B cell (primary cell): ENCODE measurements at regions not wholly inside any gene's neighbourhood (a gene's known extent, or its start where the extent isn't known, plus 50 kb on each side); places are given as distances from the start of the nearest gene placed in this dataset.

Experiments
- ATAC-seq: fragments of 200-7000 bp; cut with Tn5 transposase; one replicate; pipeline ENCODE4 v1.10.0; 2021; ENCODE audit warnings: low read depth, mild to moderate bottlenecking, moderate number of reproducible peaks, moderate library complexity
- CTCF ChIA-PET: fragments of 350-600 bp; sonication (Branson Sonifier 250); formaldehyde crosslinking; loops from one replicate; lab custom pipeline; 2021; ENCODE audit warnings: antibody characterized with exemption, inconsistent platforms; lab: Charles Lee
- POLR2A ChIA-PET: fragments of 350-600 bp; sonication (Branson Sonifier 250); formaldehyde crosslinking; loops from one replicate; lab custom pipeline; 2021; ENCODE audit warnings: antibody characterized with exemption; lab: Charles Lee
- DNase-seq: peaks from one replicate; pipeline ENCODE4 v3.0.0; 2013
- H2AFZ ChIP-seq: 2 replicates; pipeline ENCODE4 v1.6.1; 2012; ENCODE audit warnings: mild to moderate bottlenecking, low read depth, low read length; ENCODE audit not compliant: insufficient read depth, poor library complexity, severe bottlenecking
- H3K27ac ChIP-seq, 2 donors: 1 replicate in 1 of 2; 2 replicates in 1 of 2; pipeline ENCODE4 v1.5.1; 2012 to 2013; ENCODE audit warnings: low read length in 2 of 2, mild to moderate bottlenecking in 2 of 2, moderate library complexity in 1 of 2
- H3K27me3 ChIP-seq, 4 experiments: fragments of 200-600 bp in 1 of 4; sonication (generic) in 1 of 4; replicated peaks in 1 of 4; 1 replicate in 2 of 4; 2 replicates in 2 of 4; pipeline versions ENCODE4 v1.6.1 to v1.7.0; 2013 to 2016; ENCODE audit warnings: low read length in 3 of 4, mild to moderate bottlenecking in 2 of 4, mixed read lengths in 1 of 4, moderate library complexity in 1 of 4; ENCODE audit not compliant: insufficient read depth in 4 of 4, control insufficient read depth in 3 of 4; ENCODE audit errors: control extremely low read depth in 1 of 4
- H3K36me3 ChIP-seq, 2 experiments: replicated peaks in 1 of 2; 1 replicate in 1 of 2; 2 replicates in 1 of 2; pipeline versions ENCODE4 v1.6.1 to v1.7.1; 2013; ENCODE audit warnings: low read length in 1 of 2; ENCODE audit not compliant: insufficient read depth in 2 of 2, control insufficient read depth in 1 of 2; ENCODE audit errors: control extremely low read depth in 1 of 2, extremely low read depth in 1 of 2
- H3K4me1 ChIP-seq, 2 donors: fragments of 200-600 bp in 1 of 2; sonication (generic) in 1 of 2; 1 replicate in 1 of 2; 2 replicates in 1 of 2; pipeline versions ENCODE4 v1.5.1 to v1.6.1; 2013 to 2017; ENCODE audit warnings: low read length in 2 of 2; ENCODE audit not compliant: control insufficient read depth in 2 of 2, insufficient read depth in 2 of 2
- H3K4me2 ChIP-seq: replicated peaks from 2 replicates; pipeline ENCODE3; 2012; ENCODE audit warnings: mild to moderate bottlenecking, low read depth, low read length; ENCODE audit not compliant: poor library complexity, severe bottlenecking
- H3K4me3 ChIP-seq, 5 experiments: fragments of 200-600 bp in 1 of 5; sonication (generic) in 1 of 5; 1 replicate in 3 of 5; 2 replicates in 2 of 5; pipeline versions ENCODE4 v1.5.1 to v1.7.0; 2011 to 2016; ENCODE audit warnings: low read length in 4 of 5, mild to moderate bottlenecking in 4 of 5, low read depth in 2 of 5, control low read depth in 1 of 5, moderate library complexity in 1 of 5; ENCODE audit not compliant: insufficient read depth in 1 of 5; ENCODE audit errors: control extremely low read depth in 1 of 5, extremely low read depth in 1 of 5
- H3K79me2 ChIP-seq: fragments of 200-600 bp; sonication (generic); one replicate; pipeline ENCODE4 v1.6.0; 2016; ENCODE audit warnings: low read length; ENCODE audit not compliant: control insufficient read depth, insufficient read depth
- H3K9ac ChIP-seq: fragments of 200-600 bp; sonication (generic); 2 replicates; pipeline ENCODE4 v1.6.1; 2017; ENCODE audit warnings: mild to moderate bottlenecking, low read length, moderate library complexity
- H3K9me3 ChIP-seq, 3 donors: one replicate each; pipeline versions ENCODE4 v1.6.1 to v1.7.1; 2013; ENCODE audit warnings: low read length in 2 of 3; ENCODE audit not compliant: control insufficient read depth in 2 of 3, insufficient read depth in 1 of 3; ENCODE audit errors: control extremely low read depth in 1 of 3
- H4K20me1 ChIP-seq: 2 replicates; pipeline ENCODE4 v1.6.0; 2012; ENCODE audit warnings: mild to moderate bottlenecking, low read length; ENCODE audit not compliant: insufficient read depth, control insufficient read depth, poor library complexity, severe bottlenecking
- H3K27ac Mint-ChIP-seq: one replicate; pipeline ENCODE4 v1.8.0; 2021; ENCODE audit warnings: mixed read lengths
- H3K27me3 Mint-ChIP-seq: one replicate; pipeline ENCODE4 v1.8.0; 2021; ENCODE audit warnings: mixed read lengths
- H3K4me1 Mint-ChIP-seq: one replicate; pipeline ENCODE4 v1.8.0; 2021; ENCODE audit warnings: mixed read lengths
- H3K4me3 Mint-ChIP-seq: one replicate; pipeline ENCODE4 v1.8.0; 2021; ENCODE audit warnings: mixed read lengths
- H3K9me3 Mint-ChIP-seq: one replicate; pipeline ENCODE4 v1.8.0; 2022; ENCODE audit warnings: mixed read lengths; ENCODE audit not compliant: insufficient read depth
- EZH2 ChIP-seq: IDR thresholded peaks from 2 replicates; pipeline ENCODE4 v1.6.1; 2012; ENCODE audit warnings: borderline replicate concordance, low read depth, mild to moderate bottlenecking, moderate library complexity, low read length; ENCODE audit not compliant: insufficient read depth, poor library complexity, severe bottlenecking
- WGBS: methylation state at CpG from one replicate; pipeline ENCODE4 v1.1.5; 2013; ENCODE audit warnings: missing lambda C conversion rate; ENCODE audit not compliant: insufficient coverage; 5-methylcytosine and 5-hydroxymethylcytosine counted together
- intact Hi-C: fragments of 100-400 bp; cut with micrococcal nuclease; formaldehyde crosslinking; loops from one replicate; pipeline ENCODE4 v1.10.0; 2022
- TF ChIP-seq, protein P1 (sequence below): fragments of 200-600 bp; IDR thresholded peaks from one replicate; pipeline ENCODE4 v1.8.0; 2022; ENCODE audit warnings: antibody characterized with exemption, mild to moderate bottlenecking

DNA sequence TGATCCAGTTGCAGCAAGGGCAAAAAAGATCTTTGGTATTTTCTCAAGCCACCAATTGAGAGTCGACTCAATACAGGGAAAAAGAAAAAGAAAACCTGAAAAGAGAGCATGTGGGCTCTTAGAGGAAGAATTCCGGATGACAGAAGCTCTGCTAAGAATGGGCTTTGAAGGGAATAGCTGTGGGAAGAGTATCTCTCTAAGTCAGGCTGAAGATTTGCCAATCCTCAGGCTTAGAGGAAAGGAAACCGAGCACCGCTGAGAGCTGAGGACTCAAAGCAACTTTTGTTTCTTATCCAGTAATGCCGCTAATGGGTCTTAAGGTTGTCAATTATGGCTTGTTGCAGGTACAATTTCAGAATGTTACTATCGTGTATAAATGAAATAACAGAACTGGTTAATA is 166.4 kb downstream of the EFNB2 start:
- intact Hi-C loops = no loop called here
- no peaks in the 10 kb centered on the region for H3K79me2 ChIP-seq
- peaks cover 4% of the 10 kb centered on the region for H3K9me3 Mint-ChIP-seq
- H3K9me3 ChIP-seq = peaks cover 0 to 3% (median 0%) of the 10 kb centered on the region in 3 donors
- H3K27me3 Mint-ChIP-seq = peaks cover 4% of the 10 kb centered on the region
- no peak for DNase-seq
- ChIA-PET POLR2A (no interaction called here), CTCF (no interaction called here)
- no peaks in the 10 kb centered on the region for H3K36me3 ChIP-seq
- no peak overlapping the region for H3K27ac ChIP-seq
- ATAC-seq = no peak
- no peak overlapping the region for H3K27ac Mint-ChIP-seq
- H3K9ac ChIP-seq = no peak overlapping the region
- H3K4me3 ChIP-seq = no peak overlapping the region
- H2AFZ ChIP-seq = no peak overlapping the region
- H3K27me3 ChIP-seq = no peaks in the 10 kb centered on the region
- 100% methylated on average over 4 of the region's 6 CpGs for WGBS
- H3K4me1 ChIP-seq = no peaks in the 10 kb centered on the region
- H3K4me3 Mint-ChIP-seq = no peak overlapping the region
- H4K20me1 ChIP-seq = no peaks in the 10 kb centered on the region
- peaks cover 11% of the 10 kb centered on the region for H3K4me1 Mint-ChIP-seq
- TF ChIP-seq, protein P1, sequence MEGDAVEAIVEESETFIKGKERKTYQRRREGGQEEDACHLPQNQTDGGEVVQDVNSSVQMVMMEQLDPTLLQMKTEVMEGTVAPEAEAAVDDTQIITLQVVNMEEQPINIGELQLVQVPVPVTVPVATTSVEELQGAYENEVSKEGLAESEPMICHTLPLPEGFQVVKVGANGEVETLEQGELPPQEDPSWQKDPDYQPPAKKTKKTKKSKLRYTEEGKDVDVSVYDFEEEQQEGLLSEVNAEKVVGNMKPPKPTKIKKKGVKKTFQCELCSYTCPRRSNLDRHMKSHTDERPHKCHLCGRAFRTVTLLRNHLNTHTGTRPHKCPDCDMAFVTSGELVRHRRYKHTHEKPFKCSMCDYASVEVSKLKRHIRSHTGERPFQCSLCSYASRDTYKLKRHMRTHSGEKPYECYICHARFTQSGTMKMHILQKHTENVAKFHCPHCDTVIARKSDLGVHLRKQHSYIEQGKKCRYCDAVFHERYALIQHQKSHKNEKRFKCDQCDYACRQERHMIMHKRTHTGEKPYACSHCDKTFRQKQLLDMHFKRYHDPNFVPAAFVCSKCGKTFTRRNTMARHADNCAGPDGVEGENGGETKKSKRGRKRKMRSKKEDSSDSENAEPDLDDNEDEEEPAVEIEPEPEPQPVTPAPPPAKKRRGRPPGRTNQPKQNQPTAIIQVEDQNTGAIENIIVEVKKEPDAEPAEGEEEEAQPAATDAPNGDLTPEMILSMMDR = no peak
- no peak for TF ChIP-seq EZH2
- H3K4me2 ChIP-seq = no peak overlapping the region

DNA sequence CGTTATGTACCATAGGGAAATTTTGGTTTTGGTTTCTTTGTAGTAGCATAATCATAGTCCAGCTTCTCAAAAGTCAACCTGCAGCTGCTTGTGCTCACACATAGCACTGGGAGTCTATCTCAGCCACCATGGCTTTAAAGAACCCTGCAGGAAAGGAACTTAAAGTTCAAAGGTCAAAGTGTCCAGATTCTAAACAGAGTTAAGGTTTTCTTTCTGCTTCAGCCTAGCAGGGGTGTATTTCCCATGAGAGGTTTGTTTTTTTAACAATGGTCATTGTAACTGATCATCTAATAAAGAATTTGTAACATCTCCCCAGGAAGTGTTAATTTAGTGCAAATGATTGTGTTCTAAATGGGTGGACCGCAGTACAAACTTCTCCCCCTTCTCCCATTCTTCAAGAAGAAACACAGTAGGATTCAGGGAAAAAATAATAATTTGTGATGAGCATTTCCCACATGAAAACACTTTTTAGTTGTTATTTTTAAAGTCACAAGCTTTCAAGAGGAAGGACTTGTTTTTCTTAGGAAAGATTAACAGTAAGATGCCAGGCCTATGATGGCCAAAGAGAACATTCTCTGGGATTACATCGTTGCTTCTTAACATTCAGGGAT is 168.0 kb downstream of the EFNB2 start:
- Mint-ChIP-seq H3K27ac (no peak overlapping the region), H3K27me3 (peaks cover 4% of the 10 kb centered on the region), H3K4me1 (peaks cover 2% of the 10 kb centered on the region), H3K9me3 (peaks cover 6% of the 10 kb centered on the region), H3K4me3 (no peak overlapping the region)
- no peaks in the 10 kb centered on the region for H3K4me1 ChIP-seq
- ChIA-PET POLR2A (no interaction called here), CTCF (no interaction called here)
- peaks cover 0 to 3% (median 0%) of the 10 kb centered on the region in 3 donors for H3K9me3 ChIP-seq
- intact Hi-C loops = no loop called here
- H3K79me2 ChIP-seq = no peaks in the 10 kb centered on the region
- no peak overlapping the region for H3K9ac ChIP-seq
- H3K27me3 ChIP-seq = no peaks in the 10 kb centered on the region
- no peak for DNase-seq
- H3K27ac ChIP-seq = no peak overlapping the region
- no peak overlapping the region for H2AFZ ChIP-seq
- H3K36me3 ChIP-seq = no peaks in the 10 kb centered on the region
- H3K4me3 ChIP-seq = no peak overlapping the region
- H3K4me2 ChIP-seq = no peak overlapping the region
- TF ChIP-seq, protein P1 = no peak
- no peak for TF ChIP-seq EZH2
- no peaks in the 10 kb centered on the region for H4K20me1 ChIP-seq
- no CpG with 5 or more reads among the region's 3 CpGs for WGBS
- no peak for ATAC-seq
